Amniotic epithelial cell (primary cell): ENCODE measurements at regions not wholly inside any gene's neighbourhood (a gene's known extent, or its start where the extent isn't known, plus 50 kb on each side); places are given as distances from the start of the nearest gene placed in this dataset.
A peak's percentile ranks its signal among the peaks of the same experiment; 100 is the strongest.

Experiments
- DNase-seq: peaks from one replicate; pipeline ENCODE4 v3.0.0-alpha.2; 2010; ENCODE audit warnings: low read depth

DNA sequence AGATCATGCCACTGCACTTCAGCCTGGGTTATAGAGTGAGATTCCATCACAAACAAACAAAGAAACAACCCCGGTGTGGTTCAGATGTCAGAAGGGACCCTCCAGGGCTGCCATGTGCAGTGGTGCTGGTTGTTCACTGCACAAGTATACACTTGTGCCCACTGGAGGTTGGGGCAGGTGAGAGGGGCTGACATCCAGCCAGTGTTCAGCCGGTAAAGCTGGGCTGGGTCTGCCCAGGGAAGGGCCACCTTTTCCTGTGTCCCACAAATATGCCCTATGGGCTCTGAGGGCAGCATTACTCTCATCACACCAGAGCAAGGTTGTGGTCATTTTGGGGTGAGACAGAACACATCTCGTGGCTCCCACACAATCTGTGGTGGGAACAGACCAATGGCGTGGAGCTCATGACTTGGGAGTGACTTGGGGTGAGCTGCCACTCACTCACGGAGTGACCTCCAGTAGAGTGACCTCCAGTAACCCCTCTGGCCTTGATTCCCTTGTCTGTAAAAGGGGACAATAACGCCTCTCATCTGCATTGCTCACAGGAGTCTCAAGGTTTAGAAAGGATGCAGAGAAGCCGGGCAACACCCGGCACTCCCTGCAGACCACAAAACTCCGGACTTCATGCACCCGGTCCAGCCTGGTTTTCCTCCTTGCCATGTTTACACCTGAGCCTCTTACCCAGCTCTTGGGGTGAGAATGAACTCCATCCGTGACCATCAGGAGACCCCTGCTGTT lies 69.0 kb upstream of the VRK1 start:
- DNase-seq: no peak

DNA sequence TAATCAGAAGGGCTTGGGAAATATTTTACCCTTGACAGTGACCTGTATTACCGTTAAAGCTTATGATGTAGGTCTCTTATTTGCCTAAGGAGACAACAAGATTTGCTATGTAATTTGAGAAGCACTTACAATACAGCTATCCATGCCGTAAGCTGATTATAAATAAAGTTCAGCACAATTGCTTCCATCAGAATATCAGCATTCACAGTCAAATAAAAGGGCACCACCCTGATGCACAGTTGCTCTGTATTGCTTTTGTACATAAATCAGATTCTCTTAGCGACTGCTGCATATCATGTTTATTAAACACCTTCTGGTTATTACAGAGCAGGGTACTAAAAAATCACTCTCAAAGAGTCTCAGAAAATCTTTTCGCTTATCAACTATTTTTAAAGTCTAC lies 67.3 kb upstream of the VRK1 start:
- no peak for DNase-seq

DNA sequence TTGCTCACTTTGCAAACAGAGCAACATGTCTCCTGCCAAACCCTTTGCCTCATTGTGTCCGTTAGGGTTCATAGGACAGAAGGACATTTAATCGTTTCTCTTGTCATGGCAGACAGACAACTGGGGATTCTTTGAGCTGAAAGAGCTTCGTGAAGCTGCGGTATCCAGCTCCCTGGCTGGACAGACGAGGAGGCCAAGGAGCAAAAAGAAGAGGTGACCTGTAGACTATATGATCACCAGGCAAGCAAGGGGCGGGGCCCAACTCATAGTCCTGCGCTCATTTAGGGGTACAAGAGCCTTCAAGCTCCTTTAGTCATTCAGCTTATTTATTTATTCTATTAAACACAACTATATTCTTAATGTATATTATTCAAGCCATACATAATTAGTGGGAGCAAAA lies 66.8 kb upstream of the VRK1 start:
- DNase-seq: no peak

DNA sequence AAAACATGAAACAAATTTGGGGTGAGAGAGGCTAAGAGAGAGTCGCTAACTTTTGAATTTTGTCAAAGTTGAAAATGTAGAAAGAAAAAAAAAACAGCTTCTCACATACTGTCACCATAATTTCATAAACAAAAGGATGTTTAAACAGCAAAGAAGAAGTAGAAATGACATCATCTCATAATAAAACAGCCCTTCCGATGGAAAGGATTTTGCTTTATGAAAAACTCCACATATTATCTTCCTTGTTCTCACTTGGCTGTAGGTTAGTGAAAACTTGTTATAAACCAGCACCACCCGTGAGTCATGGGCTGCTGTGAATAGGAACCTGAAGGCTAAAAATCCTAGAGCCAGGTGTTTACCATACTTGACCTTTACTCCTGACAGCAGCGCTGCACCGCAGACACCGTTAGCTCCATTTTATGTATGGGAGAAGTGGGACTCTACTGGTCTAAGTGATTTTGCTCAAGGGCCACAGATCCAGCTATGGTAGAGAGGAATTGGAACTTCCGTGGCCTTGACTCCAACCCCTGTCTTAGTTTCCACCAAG lies 63.0 kb upstream of the VRK1 start:
- no peak for DNase-seq

DNA sequence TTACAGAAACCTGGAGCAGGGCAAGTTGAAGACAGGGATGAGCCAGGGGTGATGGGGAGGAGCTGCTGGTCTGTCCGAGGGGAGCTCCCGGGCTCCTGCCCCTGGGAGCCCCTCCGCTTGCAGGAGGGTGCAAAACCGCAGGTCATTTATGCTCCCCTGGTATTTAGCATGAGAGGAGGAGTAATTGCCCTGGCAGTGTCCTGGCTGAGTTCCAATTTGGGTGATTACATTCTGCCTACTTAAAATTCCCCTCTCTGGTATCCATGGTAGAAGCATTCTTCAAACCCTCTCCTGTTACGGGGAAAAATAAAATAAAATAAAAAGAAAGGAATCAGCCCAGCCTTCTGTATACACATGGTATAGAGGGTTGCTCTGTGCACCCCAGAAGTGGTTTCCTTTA lies 61.7 kb upstream of the VRK1 start:
- no peak for DNase-seq

DNA sequence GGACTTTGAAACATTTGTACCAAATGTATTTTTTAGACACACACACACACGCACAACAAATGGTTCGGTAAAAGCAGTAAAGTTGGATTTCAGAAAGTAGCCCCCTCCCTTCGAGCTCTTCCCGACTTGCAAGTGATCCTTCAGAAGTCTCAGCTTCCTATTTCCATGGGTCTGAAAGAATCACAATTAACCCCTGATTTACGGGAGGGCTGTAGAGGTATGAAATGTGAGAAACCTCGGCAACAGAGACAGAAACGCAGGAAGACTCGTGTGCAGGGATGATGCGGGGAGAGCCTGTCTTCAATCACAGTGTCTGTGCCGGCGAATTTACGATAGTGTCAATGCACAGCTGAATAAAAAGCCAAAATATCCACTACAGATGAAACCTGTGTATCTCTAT lies 60.7 kb upstream of the VRK1 start:
- no peak for DNase-seq

DNA sequence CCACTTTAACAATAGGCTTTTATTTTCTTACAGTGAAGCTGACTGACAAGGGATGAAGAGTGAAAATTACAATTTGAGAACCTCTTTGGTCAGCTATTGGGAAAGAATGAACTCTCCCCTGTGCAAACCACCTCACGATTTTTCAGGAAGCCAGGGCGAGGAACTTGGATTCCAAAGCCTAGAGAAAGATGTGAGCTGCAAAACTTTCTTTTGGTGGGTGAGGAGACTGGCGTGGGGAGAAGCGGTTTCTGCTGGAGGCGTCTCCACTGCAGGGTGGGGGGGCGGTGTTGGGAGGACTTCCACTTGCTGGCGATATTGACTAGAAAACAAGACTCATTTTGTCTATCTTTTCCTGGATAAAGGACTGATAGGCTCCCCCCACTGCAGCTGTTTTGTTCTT lies 59.3 kb upstream of the VRK1 start:
- DNase-seq: no peak

DNA sequence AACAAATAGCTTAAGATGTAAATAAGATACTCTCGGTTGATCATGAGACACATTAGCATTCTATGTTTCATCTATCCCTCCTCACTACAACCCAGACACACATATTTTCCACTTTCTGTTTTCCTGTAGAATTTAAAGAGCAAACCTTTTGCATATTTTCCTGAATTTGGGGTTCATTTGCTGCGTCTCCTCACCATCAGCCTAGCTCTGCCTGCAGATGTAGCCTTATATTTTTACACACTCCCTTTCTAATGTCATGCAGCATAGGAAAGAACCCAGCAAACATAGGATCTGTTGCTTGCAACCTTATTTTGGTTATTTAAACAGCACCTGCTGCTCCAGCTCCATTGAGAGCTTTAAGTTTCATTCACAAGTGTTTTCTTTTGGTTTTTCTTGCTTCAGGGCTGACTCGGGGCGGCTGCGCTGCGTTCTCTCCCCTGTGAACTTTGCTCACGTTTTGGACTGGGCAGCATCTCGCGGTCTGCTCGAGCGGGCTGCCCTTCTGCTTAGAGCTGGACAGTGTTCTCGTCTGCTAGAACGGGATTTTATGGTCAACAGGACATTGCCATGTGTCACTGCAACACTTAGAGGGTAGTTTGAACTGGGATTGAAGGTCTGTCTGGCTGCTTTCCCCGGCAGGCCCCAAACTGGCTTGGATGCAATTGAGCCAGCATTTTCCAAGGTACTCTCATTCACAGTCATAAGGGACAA lies 57.8 kb upstream of the VRK1 start:
- no peak for DNase-seq

DNA sequence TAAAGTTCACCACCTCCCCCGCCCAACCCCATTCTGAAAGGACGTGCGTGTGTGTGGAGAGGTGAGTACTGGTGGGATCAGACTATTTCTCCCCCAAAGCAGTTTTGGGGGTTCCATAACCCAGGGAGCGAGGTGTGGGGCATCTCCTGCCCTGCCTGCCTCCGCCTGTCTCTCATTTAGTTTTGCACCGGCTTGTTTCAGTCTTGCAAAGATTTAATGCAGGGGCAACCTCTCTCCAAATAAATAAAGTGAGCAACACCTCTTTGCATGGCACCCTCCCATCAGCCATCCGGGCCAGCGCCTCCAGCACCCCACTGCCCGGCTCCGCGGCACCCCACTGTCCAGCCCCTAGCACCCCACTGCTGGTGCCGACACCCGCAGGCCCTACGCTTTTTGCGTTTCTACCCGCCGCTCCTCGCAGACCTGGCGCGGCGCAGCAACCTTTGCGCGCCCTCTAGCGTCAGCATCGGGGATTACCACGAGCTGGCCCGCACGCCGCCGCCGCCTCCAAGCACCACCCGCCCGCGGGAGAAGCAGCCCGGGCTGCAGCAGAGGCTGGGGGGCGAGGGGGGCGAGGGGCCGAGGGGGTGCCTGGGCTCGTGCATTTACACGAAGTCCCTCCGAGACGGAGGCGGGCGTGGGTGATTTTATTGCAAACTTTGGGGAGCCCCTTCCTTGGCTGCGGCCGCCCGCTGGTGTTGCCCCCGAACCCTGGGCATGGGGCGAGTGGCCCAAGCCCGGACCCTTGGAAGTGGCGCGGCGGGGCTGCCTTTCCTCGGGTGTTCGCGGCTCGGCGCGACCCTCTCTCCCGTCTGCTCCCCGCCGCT lies 55.8 kb upstream of the VRK1 start:
- peak; percentile 10 for DNase-seq

DNA sequence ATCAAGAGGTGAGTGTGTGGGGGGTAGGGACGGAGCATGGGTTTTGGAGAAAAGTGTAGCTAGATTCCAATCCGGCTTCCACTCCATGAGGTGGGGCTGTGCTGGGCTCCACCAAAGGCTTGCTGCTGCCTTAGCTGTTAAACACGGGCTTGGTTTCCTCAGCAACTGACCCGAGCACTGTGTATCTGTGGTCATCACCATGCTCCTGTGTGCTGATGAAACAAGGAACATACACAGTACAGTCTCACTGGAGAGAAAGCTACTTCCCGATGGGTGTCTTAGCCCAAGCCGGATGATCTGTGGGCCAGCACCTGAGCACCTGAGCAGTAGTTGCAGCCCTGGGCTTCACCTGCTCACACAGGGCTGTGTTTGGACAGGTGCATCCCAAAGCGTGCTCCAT lies 52.9 kb upstream of the VRK1 start:
- no peak for DNase-seq

DNA sequence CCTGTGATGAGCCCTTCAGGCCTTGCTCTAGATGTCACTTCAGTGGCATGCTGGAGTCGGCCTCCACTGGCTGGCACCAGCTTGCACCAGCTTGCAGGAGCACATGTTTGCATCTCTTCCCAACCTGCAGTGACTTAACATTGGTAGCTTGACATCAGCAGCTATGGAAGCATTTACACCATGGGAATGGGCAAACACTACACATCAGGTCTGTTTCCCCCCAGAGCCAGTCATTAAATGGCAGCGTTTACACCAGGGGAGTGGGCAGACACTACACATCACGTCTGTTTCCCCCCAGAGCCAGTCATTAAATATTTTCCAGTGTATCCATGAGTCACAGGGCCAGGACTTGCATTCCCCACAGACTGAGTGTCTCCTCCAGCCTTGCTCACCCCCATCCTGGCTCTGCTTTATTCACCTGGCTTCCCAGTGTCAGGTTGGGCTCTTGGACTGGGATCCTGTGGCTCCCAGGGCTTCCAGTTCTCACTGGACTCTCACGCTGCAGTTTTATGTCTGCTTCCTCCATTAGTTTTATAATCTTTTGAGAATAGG lies 51.6 kb upstream of the VRK1 start:
- no peak for DNase-seq

DNA sequence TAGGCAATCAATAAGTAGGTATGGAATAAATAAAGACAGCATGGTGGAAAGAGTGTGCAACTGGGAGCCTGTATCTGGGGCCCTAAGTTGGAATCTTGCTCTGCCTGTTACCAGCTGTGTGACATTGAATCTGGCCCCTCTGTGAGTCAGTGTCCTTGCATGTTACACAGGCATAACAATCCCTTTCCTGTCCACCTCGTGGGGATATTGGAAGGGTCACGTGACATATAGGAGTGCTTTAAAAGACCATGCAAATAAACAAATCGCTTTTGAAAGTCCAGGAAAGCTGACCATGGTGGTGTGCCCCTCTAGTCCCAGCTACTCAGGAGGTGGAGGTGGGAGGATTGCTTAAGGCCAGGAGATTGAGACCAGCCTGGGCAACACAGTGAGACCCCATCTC lies 51.1 kb upstream of the VRK1 start:
- no peak for DNase-seq

DNA sequence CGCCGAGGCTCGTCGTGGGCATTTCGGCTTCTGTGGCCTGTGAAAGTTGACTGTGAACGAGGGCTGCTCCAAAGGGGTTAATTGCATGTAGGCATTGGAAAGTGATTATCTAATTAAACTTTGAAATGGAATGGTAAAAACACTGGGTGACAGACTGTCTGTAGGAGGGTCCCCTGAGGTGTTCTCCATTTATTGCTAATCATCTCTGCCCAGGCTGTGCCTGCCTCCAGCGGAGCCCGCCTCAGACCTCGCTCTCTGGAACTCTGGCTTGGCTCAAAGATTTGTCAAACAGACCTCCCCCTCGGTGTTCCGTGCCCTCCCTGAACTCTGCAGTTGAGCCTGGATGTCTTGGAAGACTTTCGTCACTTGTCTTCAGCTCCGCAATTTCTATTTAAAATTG lies 50.2 kb upstream of the VRK1 start:
- DNase-seq: no peak
